ENCODE measurements at regions not wholly inside any gene's neighbourhood (a gene's known extent, or its start where the extent isn't known, plus 50 kb on each side); places are given as distances from the start of the nearest gene placed in this dataset.

GRCh38 chr18:2180586-2180985 is 390.7 kb downstream of the METTL4 start:
- TF ChIP-seq POLR2A (IDR thresholded peaks at IDR 0.05) (no peak), CTCF (IDR thresholded peaks at IDR 0.05) (no peak)
- 45% methylated on average over 1 of the region's 1 CpG for WGBS (ENCODE audit: insufficient coverage, low coverage, low lambda C conversion rate, missing lambda C conversion rate)
- no peak for DNase-seq
- H3K9me3 ChIP-seq, result no peaks in the 10 kb centered on the region
- no peaks in the 10 kb centered on the region for H3K36me3 ChIP-seq
- intact Hi-C loops (cut with DNase I), result no loop called here
- no peaks in the 10 kb centered on the region for H3K27me3 ChIP-seq
- no peak overlapping the region for H3K27ac ChIP-seq
- H3K4me1 ChIP-seq, result no peaks in the 10 kb centered on the region
- ATAC-seq, result no peak
- no peak overlapping the region for H3K4me3 ChIP-seq

GRCh38 chr18:2183432-2183831 is 387.9 kb downstream of the METTL4 start:
- intact Hi-C loops (cut with DNase I), result no loop called here
- Histone ChIP-seq H3K4me3 (no peak overlapping the region), H3K27me3 (no peaks in the 10 kb centered on the region), H3K9me3 (no peaks in the 10 kb centered on the region), H3K4me1 (no peaks in the 10 kb centered on the region), H3K36me3 (no peaks in the 10 kb centered on the region), H3K27ac (no peak overlapping the region)
- WGBS (ENCODE audit: insufficient coverage, low coverage, low lambda C conversion rate, missing lambda C conversion rate), result 69% methylated on average over 5 of the region's 5 CpGs
- DNase-seq (no peak), ATAC-seq (no peak)
- TF ChIP-seq POLR2A (IDR thresholded peaks at IDR 0.05) (no peak), CTCF (IDR thresholded peaks at IDR 0.05) (no peak)

- intact Hi-C loops (cut with DNase I), result no loop called here
- Histone ChIP-seq H3K36me3 (no peaks in the 10 kb centered on the region), H3K9me3 (no peaks in the 10 kb centered on the region), H3K27me3 (no peaks in the 10 kb centered on the region), H3K4me1 (no peaks in the 10 kb centered on the region), H3K4me3 (no peak overlapping the region), H3K27ac (no peak overlapping the region)
- no peak for DNase-seq
- no peak for ATAC-seq
- TF ChIP-seq POLR2A (IDR thresholded peaks at IDR 0.05), result no peak
- no peak for TF ChIP-seq CTCF (IDR thresholded peaks at IDR 0.05)
- WGBS (ENCODE audit: insufficient coverage, low coverage, low lambda C conversion rate, missing lambda C conversion rate), result 75% methylated on average over 1 of the region's 1 CpG
Measured at GRCh38 chr18:2186967-2187366, 384.3 kb downstream of the METTL4 start.

GRCh38 chr18:2188258-2188657 is 383.0 kb downstream of the METTL4 start:
- H3K9me3 ChIP-seq, result no peaks in the 10 kb centered on the region
- no peak overlapping the region for H3K27ac ChIP-seq
- H3K27me3 ChIP-seq, result no peaks in the 10 kb centered on the region
- no peaks in the 10 kb centered on the region for H3K36me3 ChIP-seq
- no peak for ATAC-seq
- 64% methylated on average over 1 of the region's 1 CpG for WGBS (ENCODE audit: insufficient coverage, low coverage, low lambda C conversion rate, missing lambda C conversion rate)
- TF ChIP-seq POLR2A (IDR thresholded peaks at IDR 0.05), result no peak
- TF ChIP-seq CTCF (IDR thresholded peaks at IDR 0.05), result no peak
- no peaks in the 10 kb centered on the region for H3K4me1 ChIP-seq
- intact Hi-C loops (cut with DNase I), result no loop called here
- no peak overlapping the region for H3K4me3 ChIP-seq
- no peak for DNase-seq

GRCh38 chr18:2191180-2191790 is 380.0 kb downstream of the METTL4 start:
- H3K4me1 ChIP-seq, result no peaks in the 10 kb centered on the region
- no peak for ATAC-seq
- no peaks in the 10 kb centered on the region for H3K36me3 ChIP-seq
- no peak overlapping the region for H3K4me3 ChIP-seq
- 63% methylated on average over 3 of the region's 3 CpGs for whole genome bisulfite sequencing (ENCODE audit: insufficient coverage, low coverage, low lambda C conversion rate, missing lambda C conversion rate)
- intact Hi-C loops (cut with DNase I), result no loop called here
- H3K27me3 ChIP-seq, result no peaks in the 10 kb centered on the region
- H3K9me3 ChIP-seq, result no peaks in the 10 kb centered on the region
- DNase-seq, result no peak
- H3K27ac ChIP-seq, result no peak overlapping the region
- TF ChIP-seq POLR2A (IDR thresholded peaks at IDR 0.05) (no peak), CTCF (IDR thresholded peaks at IDR 0.05) (no peak)

Data from right lobe of liver (tissue), 6 donors.